Activated B cell treated with CpG ODN at 0.5 μM for 24 hours (primary cell): ENCODE measurements at regions not wholly inside any gene's neighbourhood (a gene's known extent, or its start where the extent isn't known, plus 50 kb on each side); places are given as distances from the start of the nearest gene placed in this dataset.
A peak's percentile ranks its signal among the peaks of the same experiment; 100 is the strongest.

Source experiments
- ATAC-seq: fragments of 200-7000 bp; cut with Tn5 transposase; one replicate; pipeline ENCODE4 v1.10.0; 2021; ENCODE audit warnings: low read depth, mild to moderate bottlenecking, moderate library complexity
- CTCF ChIA-PET: fragments of 350-600 bp; sonication (Branson Sonifier 250); formaldehyde crosslinking; loops from one replicate; lab custom pipeline; 2021; ENCODE audit warnings: antibody characterized with exemption; lab: Charles Lee
- POLR2A ChIA-PET: fragments of 350-600 bp; sonication (Branson Sonifier 250); formaldehyde crosslinking; loops from one replicate; lab custom pipeline; 2021; ENCODE audit warnings: antibody characterized with exemption; lab: Charles Lee
- DNase-seq: peaks from one replicate; pipeline ENCODE4 v3.0.0; 2022
- H3K27ac Mint-ChIP-seq: one replicate; pipeline ENCODE4 v1.8.0; 2020; ENCODE audit warnings: mixed read lengths
- H3K27me3 Mint-ChIP-seq: one replicate; pipeline ENCODE4 v1.8.0; 2021; ENCODE audit warnings: mixed read lengths
- H3K36me3 Mint-ChIP-seq: one replicate; pipeline ENCODE4 v1.8.0; 2021; ENCODE audit warnings: low read depth, mixed read lengths
- H3K4me1 Mint-ChIP-seq: one replicate; pipeline ENCODE4 v1.8.0; 2021; ENCODE audit warnings: mixed read lengths
- H3K4me3 Mint-ChIP-seq: one replicate; pipeline ENCODE4 v1.8.0; 2020; ENCODE audit warnings: mild to moderate bottlenecking, mixed read lengths
- H3K9me3 Mint-ChIP-seq: one replicate; pipeline ENCODE4 v1.8.0; 2020; ENCODE audit warnings: mixed read lengths
- CTCF ChIP-seq: fragments of 200-600 bp; IDR thresholded peaks from one replicate; pipeline ENCODE4 v1.8.0; 2022; ENCODE audit warnings: antibody characterized with exemption, mild to moderate bottlenecking
- intact Hi-C: fragments of 100-400 bp; cut with micrococcal nuclease; formaldehyde crosslinking; loops from one replicate; pipeline ENCODE4 v1.15.1; 2024

- no peaks in the 10 kb centered on the region for H3K27me3 Mint-ChIP-seq
- H3K9me3 Mint-ChIP-seq: no peaks in the 10 kb centered on the region
- no peak overlapping the region for H3K4me3 Mint-ChIP-seq
- H3K27ac Mint-ChIP-seq: no peak overlapping the region
- DNase-seq: no peak
- ChIA-PET CTCF (no interaction called here), POLR2A (no interaction called here)
- ATAC-seq: no peak
- peaks cover 3% of the 10 kb centered on the region for H3K36me3 Mint-ChIP-seq
- intact Hi-C loops: no loop called here
- no peak for TF ChIP-seq CTCF
- no peaks in the 10 kb centered on the region for H3K4me1 Mint-ChIP-seq
Observed at GRCh38 chr17:63268827-63269226, 177.3 kb downstream of the CYB561 start.

- H3K9me3 Mint-ChIP-seq: no peaks in the 10 kb centered on the region
- no peak overlapping the region for H3K27ac Mint-ChIP-seq
- ChIA-PET POLR2A (no interaction called here), CTCF (no interaction called here)
- H3K27me3 Mint-ChIP-seq: peaks cover 1% of the 10 kb centered on the region
- H3K36me3 Mint-ChIP-seq: peaks cover 3% of the 10 kb centered on the region
- ATAC-seq: no peak
- TF ChIP-seq CTCF: no peak
- H3K4me1 Mint-ChIP-seq: peaks cover 3% of the 10 kb centered on the region
- no peak overlapping the region for H3K4me3 Mint-ChIP-seq
- intact Hi-C loops: no loop called here
- DNase-seq: no peak
Observed at GRCh38 chr17:63270610-63271009, 175.5 kb downstream of the CYB561 start.

GRCh38 chr17:63274146-63274545, 172.0 kb downstream of the CYB561 start:
- ATAC-seq (no peak), DNase-seq (no peak)
- no peak overlapping the region for H3K4me3 Mint-ChIP-seq
- H3K9me3 Mint-ChIP-seq: no peaks in the 10 kb centered on the region
- ChIA-PET CTCF (no interaction called here), POLR2A (interaction anchor here (0.6 kb wide), 1 partner anchor 65 kb away, joined by 3 read pairs; no protein-coding TSS in a partner anchor)
- H3K36me3 Mint-ChIP-seq: peaks cover 3% of the 10 kb centered on the region
- TF ChIP-seq CTCF: no peak
- H3K27me3 Mint-ChIP-seq: peaks cover 1% of the 10 kb centered on the region
- intact Hi-C loops: no loop called here
- no peak overlapping the region for H3K27ac Mint-ChIP-seq
- peaks cover 18% of the 10 kb centered on the region for H3K4me1 Mint-ChIP-seq

- ChIA-PET POLR2A (no interaction called here), CTCF (no interaction called here)
- Mint-ChIP-seq H3K36me3 (peaks cover 2% of the 10 kb centered on the region), H3K27me3 (peaks cover 1% of the 10 kb centered on the region), H3K4me1 (peaks cover 30% of the 10 kb centered on the region), H3K4me3 (no peak overlapping the region), H3K9me3 (no peaks in the 10 kb centered on the region), H3K27ac (no peak overlapping the region)
- TF ChIP-seq CTCF: no peak
- no peak for DNase-seq
- peak; percentile 31 for ATAC-seq
- intact Hi-C loops: no loop called here
Observed at GRCh38 chr17:63275318-63275970, 170.7 kb downstream of the CYB561 start.

- ChIA-PET CTCF (no interaction called here), POLR2A (no interaction called here)
- DNase-seq (no peak), ATAC-seq (no peak)
- no peaks in the 10 kb centered on the region for H3K36me3 Mint-ChIP-seq
- no peak for TF ChIP-seq CTCF
- H3K27me3 Mint-ChIP-seq: peaks cover 1% of the 10 kb centered on the region
- no peak overlapping the region for H3K27ac Mint-ChIP-seq
- no peak overlapping the region for H3K4me3 Mint-ChIP-seq
- peaks cover 35% of the 10 kb centered on the region for H3K4me1 Mint-ChIP-seq
- intact Hi-C loops: no loop called here
- no peaks in the 10 kb centered on the region for H3K9me3 Mint-ChIP-seq
Observed at GRCh38 chr17:63275971-63276745, 169.9 kb downstream of the CYB561 start.
